HL-60 (cell line): ENCODE measurements at regions not wholly inside any gene's neighbourhood (a gene's known extent, or its start where the extent isn't known, plus 50 kb on each side); places are given as distances from the start of the nearest gene placed in this dataset.
"Not testable (repeated sequence)": the region's sequence is repeated elsewhere in the genome, so short reads cannot be mapped to it uniquely, and the experiment has no call there.

Source experiments
- DNase-seq, 2 experiments: peaks; one replicate each; pipeline ENCODE4 v3.0.0-alpha.2; 2010 to 2020; ENCODE audit warnings: low read depth in 1 of 2, low spot score in 1 of 2
- H3K27ac ChIP-seq: fragments of 250-450 bp; sonication (Bioruptor Pico); replicated peaks from 2 replicates; pipeline ENCODE4 v1.5.1; 2020; ENCODE audit warnings: mild to moderate bottlenecking, moderate library complexity
- H3K27me3 ChIP-seq: fragments of 250-450 bp; sonication (Bioruptor Pico); 2 replicates; pipeline ENCODE4 v1.5.1; 2021; ENCODE audit warnings: mild to moderate bottlenecking, moderate library complexity; ENCODE audit not compliant: insufficient read depth, poor library complexity, severe bottlenecking
- H3K4me3 ChIP-seq: replicated peaks from 2 replicates; pipeline ENCODE4 v1.5.1; 2011; ENCODE audit warnings: mild to moderate bottlenecking, control low read depth, low read length; ENCODE audit not compliant: insufficient read depth
- CTCF ChIP-seq: IDR thresholded peaks from one replicate; pipeline ENCODE4 v1.5.1; 2011; ENCODE audit warnings: low read length, control low read depth, inconsistent platforms; ENCODE audit not compliant: insufficient read depth
- GABPA ChIP-seq: IDR thresholded peaks from 2 replicates; pipeline ENCODE4 v1.6.1; 2012; ENCODE audit warnings: low read depth
- POLR2AphosphoS5 ChIP-seq: IDR thresholded peaks from 2 replicates; pipeline ENCODE4 v1.6.1; 2012; ENCODE audit warnings: low read depth
- REST ChIP-seq: IDR thresholded peaks from 2 replicates; pipeline ENCODE4 v1.6.1; 2012; ENCODE audit warnings: low read depth; ENCODE audit not compliant: insufficient replicate concordance
- SPI1 ChIP-seq: IDR thresholded peaks from 2 replicates; pipeline ENCODE4 v1.6.1; 2012; ENCODE audit warnings: low read depth, mild to moderate bottlenecking, borderline replicate concordance

GRCh38 chr18:63054901-63055584 is 264.5 kb downstream of the BCL2 start:
- H3K4me3 ChIP-seq = no peak overlapping the region
- peak; percentile 53 to 61 for DNase-seq
- H3K27me3 ChIP-seq = no peaks in the 10 kb centered on the region
- TF ChIP-seq GABPA = no peak
- peak; percentile 30; the same call in 1 of the 2 replicates for TF ChIP-seq SPI1
- H3K27ac ChIP-seq = peak overlapping the region; percentile 54

- H3K27ac ChIP-seq = no peak overlapping the region
- no peaks in the 10 kb centered on the region for H3K27me3 ChIP-seq
- no peak for DNase-seq
- TF ChIP-seq SPI1 = no peak
- TF ChIP-seq CTCF = no peak
- TF ChIP-seq GABPA = no peak
- no peak for TF ChIP-seq REST
- TF ChIP-seq POLR2AphosphoS5 = no peak
- H3K4me3 ChIP-seq = no peak overlapping the region
These were observed 267.6 kb downstream of the BCL2 start for GRCh38 chr18:63051928-63052327.

GRCh38 chr18:63050667-63051395 is 268.7 kb downstream of the BCL2 start:
- not testable (repeated sequence) for H3K27ac ChIP-seq, H3K4me3 ChIP-seq, H3K27me3 ChIP-seq, DNase-seq

GRCh38 chr18:63046375-63046774 is 273.2 kb downstream of the BCL2 start:
- no peak for DNase-seq
- Histone ChIP-seq H3K4me3 (no peak overlapping the region), H3K27me3 (no peaks in the 10 kb centered on the region), H3K27ac (no peak overlapping the region)
- TF ChIP-seq SPI1 = no peak
- no peak for TF ChIP-seq POLR2AphosphoS5
- no peak for TF ChIP-seq REST
- no peak for TF ChIP-seq GABPA
- no peak for TF ChIP-seq CTCF
